T-helper 2 cell (primary cell): ENCODE measurements at regions not wholly inside any gene's neighbourhood (a gene's known extent, or its start where the extent isn't known, plus 50 kb on each side); places are given as distances from the start of the nearest gene placed in this dataset.
A peak's percentile ranks its signal among the peaks of the same experiment; 100 is the strongest.
"Not testable (repeated sequence)": the region's sequence is repeated elsewhere in the genome, so short reads cannot be mapped to it uniquely, and the experiment has no call there.

Source experiments
- DNase-seq, 5 experiments: peaks; one replicate each; pipeline versions ENCODE4 v3.0.0 to v3.0.0-alpha.2; 2012 to 2022

GRCh38 chr12:4154672-4155225 lies 118.8 kb upstream of the CCND2 start:
- peak in 1 of 5 experiments; percentile 59 for DNase-seq

DNA sequence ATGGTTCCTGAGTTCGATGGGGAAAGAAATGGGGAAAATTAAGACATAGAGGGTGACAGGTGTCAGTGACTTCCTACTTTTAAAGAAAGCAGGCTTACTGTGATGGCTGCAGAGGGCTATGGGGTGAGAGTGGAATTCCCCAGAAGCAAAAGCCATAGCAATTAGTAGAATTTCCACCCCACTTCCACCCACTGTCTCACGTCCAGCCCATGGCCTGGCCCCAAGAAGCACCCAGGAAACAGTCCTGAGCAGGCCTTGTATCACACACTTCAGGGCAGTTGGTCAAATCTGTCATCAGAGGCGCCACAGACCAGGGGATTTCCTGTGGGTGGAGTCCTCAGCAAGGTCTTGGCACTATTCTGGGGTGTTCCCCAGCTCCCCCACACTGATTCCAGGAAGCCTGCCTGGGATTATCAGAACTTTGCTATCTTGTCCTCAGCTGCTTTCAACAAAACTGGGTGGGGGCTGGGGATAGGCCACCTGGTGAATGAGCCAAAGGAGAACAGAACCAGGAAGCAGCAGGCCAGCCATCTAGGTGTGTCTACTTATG lies 120.1 kb upstream of the CCND2 start:
- DNase-seq, result peak in 4 of 5 experiments; percentile 9 to 78 (median 26)

DNA sequence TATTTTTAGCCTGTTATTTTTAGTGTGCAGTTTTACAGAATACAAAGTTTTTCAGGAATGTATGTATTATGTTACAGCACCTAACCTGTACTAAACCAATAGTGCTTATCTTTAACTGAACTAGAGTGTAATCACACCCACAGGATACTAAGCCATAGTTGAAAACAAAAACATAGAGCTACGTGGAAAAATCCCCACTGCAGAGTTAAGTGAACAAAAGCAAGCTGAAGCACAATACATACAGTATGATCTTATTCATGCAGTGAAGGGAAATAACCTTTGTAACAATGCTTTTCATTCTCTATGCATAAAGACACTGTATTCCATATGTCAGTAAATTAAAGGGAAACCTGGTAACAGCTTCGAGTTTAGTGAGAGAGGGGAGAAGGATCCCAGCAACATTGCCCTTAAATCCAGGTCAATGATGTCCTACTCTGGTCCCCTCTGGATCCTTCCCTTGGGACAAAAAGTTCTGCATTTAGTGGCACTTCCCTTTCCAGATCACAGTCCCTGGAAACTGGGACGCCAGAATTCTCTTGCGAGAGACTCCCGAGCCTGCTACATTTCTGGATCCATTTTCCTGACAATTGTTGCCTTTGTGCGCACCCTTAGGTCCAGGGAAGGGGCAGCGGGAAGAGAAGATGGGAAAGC lies 121.3 kb upstream of the CCND2 start:
- DNase-seq, result peak in 1 of 5 experiments; percentile 74

GRCh38 chr12:4151362-4152121 lies 122.0 kb upstream of the CCND2 start:
- no peak for DNase-seq

GRCh38 chr12:4150355-4150754 lies 123.2 kb upstream of the CCND2 start:
- not testable (repeated sequence) for DNase-seq

DNA sequence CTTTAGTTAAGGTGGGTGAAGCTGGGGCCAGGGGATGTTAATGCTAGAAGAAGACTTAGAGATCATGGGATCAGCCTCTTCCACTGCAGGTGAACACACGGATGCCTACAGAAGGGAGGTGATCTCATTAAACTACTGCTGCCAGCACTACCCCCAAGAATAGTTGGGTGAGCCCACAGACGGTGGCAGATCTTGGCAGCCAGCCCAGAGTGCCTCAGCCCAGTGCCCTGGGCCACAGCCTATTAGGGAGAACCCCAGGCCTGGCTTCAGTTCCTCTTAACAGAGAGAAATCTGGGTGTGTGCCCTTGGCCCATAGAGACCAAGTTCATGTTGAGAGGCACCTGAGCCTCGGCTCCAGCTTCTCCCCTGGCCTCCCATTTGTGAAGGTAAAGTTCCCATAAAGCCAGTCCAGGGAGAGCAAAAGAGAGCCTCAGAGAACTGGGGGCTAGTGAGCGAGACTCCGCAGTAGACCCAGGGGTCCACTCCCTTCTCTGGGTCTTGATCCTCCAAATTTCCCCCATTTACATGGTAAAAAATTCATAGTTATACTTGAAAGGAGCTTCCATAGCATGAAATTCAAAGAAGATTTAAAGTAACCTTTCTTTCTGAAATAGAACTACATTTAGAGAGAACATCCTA lies 125.0 kb upstream of the CCND2 start:
- peak in 3 of 5 experiments; percentile 10 to 80 (median 42) for DNase-seq

DNA sequence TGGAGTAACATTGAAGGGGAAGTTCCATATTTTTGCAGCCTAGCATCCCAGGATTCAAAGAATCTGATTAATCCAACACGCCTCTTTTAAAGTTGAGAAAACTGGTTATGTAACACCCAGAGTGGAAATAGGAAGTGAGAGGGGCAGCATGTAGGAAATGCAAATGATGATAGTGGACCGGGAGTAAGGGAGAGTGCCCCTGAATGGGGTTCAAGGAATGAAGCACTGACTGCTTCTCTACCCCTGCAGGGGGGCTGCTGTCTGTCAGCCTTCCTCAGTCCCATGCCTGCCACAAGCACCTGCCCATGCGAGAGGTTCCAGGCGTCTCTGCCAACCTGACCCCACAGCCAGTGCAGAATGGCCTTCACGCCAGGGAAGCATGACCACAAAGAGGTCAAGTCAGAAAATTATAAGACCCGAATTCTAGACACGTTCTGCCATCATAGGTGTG lies 126.5 kb upstream of the CCND2 start:
- no peak for DNase-seq

GRCh38 chr12:4145990-4146859 lies 127.3 kb upstream of the CCND2 start:
- DNase-seq, result peak in 2 of 5 experiments; percentile 51 to 81

DNA sequence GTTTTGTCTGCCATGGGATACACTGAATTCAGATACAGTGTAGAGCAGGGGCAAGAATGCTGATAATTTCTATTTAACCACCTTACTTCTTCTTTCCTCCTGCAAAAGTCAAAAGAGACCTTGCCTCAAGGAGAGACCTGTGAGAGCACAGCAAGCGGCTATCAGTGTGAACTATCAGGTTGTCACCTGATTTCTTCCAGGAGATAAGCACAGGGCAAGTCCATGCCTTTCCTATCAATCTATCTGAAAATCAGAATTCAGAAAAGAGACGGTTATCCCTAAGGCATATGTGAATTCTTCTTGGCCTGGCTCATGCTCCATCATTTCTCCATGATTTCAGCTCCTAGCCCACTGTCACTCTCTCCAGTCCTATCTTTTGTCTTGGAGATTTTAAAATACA lies 128.9 kb upstream of the CCND2 start:
- no peak for DNase-seq

- DNase-seq, result peak in 1 of 5 experiments; percentile 82
Observed at GRCh38 chr12:4143896-4144295, 129.7 kb upstream of the CCND2 start.

GRCh38 chr12:4141348-4142270 lies 132.0 kb upstream of the CCND2 start:
- DNase-seq, result peak in 1 of 5 experiments; percentile 86

GRCh38 chr12:4140581-4141301 lies 132.8 kb upstream of the CCND2 start:
- no peak for DNase-seq

DNA sequence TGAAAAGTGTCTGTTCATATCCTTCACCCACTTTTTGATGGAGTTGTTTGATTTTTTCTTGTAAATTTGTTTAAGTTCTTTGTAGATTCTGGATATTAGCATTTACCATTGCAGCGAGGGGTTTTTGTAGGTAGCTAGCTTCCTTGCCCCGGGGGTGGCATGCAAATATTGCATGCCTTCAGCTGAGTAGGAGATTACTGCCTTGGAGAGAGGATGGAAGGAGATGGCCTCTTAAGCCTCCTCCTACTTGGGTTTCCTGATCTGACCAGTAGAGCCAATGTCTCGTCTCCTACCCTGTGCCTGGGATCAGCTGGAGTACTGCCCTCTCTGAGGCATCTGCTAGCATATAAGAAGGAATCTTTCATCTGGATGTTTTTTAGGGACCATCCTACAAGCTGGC lies 134.4 kb upstream of the CCND2 start:
- DNase-seq, result no peak

DNA sequence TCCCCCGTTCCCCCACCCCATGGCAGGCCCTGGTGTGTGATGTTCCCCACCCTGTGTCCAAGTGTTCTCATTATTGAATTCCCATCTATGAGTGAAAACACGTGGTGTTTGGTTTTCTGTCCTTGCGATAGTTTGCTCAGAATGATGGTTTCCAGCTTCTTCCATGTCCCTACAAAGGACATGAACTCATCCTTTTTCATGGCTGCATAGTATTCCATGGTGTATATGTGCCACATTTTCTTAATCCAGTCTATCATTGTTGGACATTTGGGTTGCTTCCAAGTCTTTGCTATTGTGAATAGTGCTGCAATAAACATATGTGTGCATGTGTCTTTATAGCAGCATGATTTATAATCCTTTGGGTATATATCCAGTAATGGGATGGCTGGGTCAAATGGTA lies 135.0 kb upstream of the CCND2 start:
- not testable (repeated sequence) for DNase-seq

DNA sequence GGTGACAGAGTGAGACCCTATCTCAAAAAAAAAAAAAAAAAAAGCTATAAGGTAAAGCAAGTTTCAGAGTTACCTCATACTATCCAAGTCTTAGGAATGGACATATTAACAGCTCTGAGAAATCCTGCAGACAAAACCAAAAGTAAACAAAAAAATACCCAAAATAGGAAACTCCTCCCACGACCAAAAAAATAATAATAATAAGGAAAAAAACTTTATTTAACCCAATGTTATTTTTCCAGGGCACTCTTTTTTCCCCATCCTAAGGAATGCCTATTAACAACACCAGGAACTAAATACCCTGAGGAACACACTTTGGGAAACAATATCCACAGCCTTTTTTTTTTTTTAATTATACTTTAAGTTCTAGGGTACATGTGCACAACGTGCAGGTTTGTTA lies 135.5 kb upstream of the CCND2 start:
- DNase-seq, result no peak

GRCh38 chr12:4137441-4137840 lies 136.1 kb upstream of the CCND2 start:
- DNase-seq, result no peak

GRCh38 chr12:4137015-4137414 lies 136.5 kb upstream of the CCND2 start:
- DNase-seq, result no peak

DNA sequence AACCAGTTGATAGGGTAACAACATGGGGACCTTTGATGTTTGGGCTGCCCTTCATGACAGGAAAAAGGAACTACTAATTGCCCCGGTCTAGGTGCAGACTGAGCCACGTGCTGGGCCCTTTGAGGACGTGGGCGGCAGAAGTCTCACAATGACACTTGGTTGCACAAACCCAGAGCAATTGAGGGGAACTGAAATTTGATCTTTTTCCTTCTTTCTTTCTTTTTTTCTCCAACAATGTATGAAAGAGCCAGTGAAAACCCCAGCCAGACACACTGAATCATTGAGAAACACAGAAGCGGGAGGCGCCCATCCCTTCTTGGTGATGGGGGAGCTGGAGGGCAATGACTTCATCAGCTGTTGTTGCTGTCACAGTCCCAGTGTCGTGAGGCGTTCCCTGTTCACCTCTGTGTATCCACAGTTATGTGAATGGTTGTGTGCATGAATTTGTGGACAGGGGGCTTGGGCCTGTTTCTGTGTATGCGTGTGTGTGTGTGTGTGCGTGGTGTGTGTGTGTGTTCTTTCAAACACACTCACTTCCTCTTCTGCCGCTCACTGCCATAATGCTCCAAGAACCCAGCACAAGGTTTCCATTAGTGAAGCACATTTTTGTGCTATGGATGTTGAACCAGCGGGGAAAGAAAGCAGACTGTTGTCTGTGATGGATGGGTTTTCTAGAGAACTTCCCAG lies 137.5 kb upstream of the CCND2 start:
- peak in 2 of 5 experiments; percentile 56 to 59 for DNase-seq

GRCh38 chr12:4134448-4135263 lies 138.9 kb upstream of the CCND2 start:
- no peak for DNase-seq
